ENCODE measurements at regions not wholly inside any gene's neighbourhood (a gene's known extent, or its start where the extent isn't known, plus 50 kb on each side); places are given as distances from the start of the nearest gene placed in this dataset.

DNA sequence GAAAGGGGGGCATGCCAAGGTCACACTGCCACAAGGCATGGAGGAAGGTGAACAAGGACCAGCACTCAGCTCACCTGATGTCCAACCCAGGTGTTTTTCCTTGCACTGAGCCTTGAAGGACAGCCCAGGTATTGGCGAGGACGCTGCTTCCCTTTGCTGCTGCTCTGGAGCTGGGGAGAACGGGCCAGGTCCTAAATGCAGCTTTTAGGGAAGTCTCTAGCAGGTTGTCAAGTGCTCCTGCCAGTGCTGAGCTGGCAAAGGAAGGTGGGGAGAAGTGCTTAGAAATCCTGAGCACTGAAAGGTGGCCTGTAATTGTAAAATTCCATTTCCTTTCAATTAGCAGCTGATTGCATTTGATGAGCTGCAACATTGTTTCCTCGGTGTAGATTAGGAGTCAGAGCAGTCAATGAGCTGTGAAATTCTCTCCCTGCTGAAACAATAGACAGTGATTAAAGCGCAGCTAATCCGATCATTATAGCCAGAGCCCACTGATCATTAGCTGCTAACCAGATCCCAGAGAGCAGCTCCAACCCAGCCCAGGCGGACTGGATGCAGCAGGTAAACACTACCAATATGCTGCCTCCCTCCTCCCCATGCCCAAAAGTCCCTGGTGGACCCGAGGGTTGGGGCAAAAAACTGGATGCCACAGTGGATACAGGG is 507.6 kb downstream of the INSC start:
- Histone ChIP-seq H3K4me3 (ENCODE audit: low read depth, low read length) (no peak overlapping the region), H3K9me3 (ENCODE audit: control insufficient read depth, low read length) (no peaks in the 10 kb centered on the region), H3K9ac (no peak overlapping the region), H3K79me2 (no peaks in the 10 kb centered on the region), H3K27me3 (ENCODE audit: control insufficient read depth, insufficient read depth, low read length) (no peaks in the 10 kb centered on the region), H2AFZ (no peak overlapping the region), H3K4me2 (ENCODE audit: low read length) (no peak overlapping the region), H3K27ac (no peak overlapping the region), H3K36me3 (ENCODE audit: control insufficient read depth, insufficient read depth, low read length) (no peaks in the 10 kb centered on the region), H3K4me1 (no peaks in the 10 kb centered on the region)
- TF ChIP-seq, protein P1, sequence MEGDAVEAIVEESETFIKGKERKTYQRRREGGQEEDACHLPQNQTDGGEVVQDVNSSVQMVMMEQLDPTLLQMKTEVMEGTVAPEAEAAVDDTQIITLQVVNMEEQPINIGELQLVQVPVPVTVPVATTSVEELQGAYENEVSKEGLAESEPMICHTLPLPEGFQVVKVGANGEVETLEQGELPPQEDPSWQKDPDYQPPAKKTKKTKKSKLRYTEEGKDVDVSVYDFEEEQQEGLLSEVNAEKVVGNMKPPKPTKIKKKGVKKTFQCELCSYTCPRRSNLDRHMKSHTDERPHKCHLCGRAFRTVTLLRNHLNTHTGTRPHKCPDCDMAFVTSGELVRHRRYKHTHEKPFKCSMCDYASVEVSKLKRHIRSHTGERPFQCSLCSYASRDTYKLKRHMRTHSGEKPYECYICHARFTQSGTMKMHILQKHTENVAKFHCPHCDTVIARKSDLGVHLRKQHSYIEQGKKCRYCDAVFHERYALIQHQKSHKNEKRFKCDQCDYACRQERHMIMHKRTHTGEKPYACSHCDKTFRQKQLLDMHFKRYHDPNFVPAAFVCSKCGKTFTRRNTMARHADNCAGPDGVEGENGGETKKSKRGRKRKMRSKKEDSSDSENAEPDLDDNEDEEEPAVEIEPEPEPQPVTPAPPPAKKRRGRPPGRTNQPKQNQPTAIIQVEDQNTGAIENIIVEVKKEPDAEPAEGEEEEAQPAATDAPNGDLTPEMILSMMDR (IDR thresholded peaks at IDR 0.05): no peak

DNA sequence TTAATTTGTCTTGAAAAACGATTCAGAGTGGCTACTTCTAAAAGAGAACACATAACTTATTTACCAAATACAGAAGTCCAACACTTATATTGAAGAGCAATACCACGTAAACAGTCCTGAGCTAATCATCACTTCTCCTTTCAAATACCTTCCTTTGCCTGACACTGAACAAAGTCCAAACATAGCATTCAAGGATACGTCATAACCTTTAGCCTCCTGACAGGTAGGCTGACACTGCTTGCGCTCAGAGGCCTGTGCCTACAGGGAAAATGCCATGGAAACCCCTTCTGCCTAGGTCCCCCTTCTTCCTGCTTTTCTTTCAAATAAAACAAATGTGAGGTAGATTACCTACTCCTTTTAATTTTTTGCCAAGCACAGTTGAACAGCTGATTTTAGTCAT is 510.0 kb downstream of the INSC start:
- TF ChIP-seq, protein P1 (IDR thresholded peaks at IDR 0.05): no peak
- no peak overlapping the region for H3K4me2 ChIP-seq (ENCODE audit: low read length)
- H3K4me3 ChIP-seq (ENCODE audit: low read depth, low read length): no peak overlapping the region
- H3K9me3 ChIP-seq (ENCODE audit: control insufficient read depth, low read length): no peaks in the 10 kb centered on the region
- no peak overlapping the region for H2AFZ ChIP-seq
- H3K79me2 ChIP-seq: no peaks in the 10 kb centered on the region
- no peak overlapping the region for H3K9ac ChIP-seq
- no peak overlapping the region for H3K27ac ChIP-seq
- no peaks in the 10 kb centered on the region for H3K36me3 ChIP-seq (ENCODE audit: control insufficient read depth, insufficient read depth, low read length)
- no peaks in the 10 kb centered on the region for H3K27me3 ChIP-seq (ENCODE audit: control insufficient read depth, insufficient read depth, low read length)
- H3K4me1 ChIP-seq: no peaks in the 10 kb centered on the region

DNA sequence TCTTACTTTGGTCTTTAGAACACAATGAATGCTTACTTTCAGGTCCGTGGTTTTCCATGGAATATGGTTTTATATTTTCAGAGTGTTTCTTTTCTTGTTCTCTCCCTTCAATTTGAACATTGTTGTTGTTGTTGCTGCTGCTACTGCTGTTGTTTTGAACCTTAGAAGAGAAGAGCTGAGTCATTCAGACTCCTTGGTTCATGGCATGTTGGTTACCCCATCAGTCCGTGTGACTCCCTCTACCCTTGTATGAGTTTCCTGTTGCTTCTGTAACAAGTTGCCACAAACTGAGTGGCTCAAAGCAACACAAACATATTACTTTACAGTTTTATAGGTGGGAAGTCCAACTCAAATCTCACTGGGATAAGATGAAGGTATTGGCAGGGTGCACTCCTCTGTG is 511.0 kb downstream of the INSC start:
- H3K4me1 ChIP-seq: no peaks in the 10 kb centered on the region
- H3K79me2 ChIP-seq: no peaks in the 10 kb centered on the region
- TF ChIP-seq, protein P1 (IDR thresholded peaks at IDR 0.05): no peak
- no peak overlapping the region for H3K9ac ChIP-seq
- H3K27me3 ChIP-seq (ENCODE audit: control insufficient read depth, insufficient read depth, low read length): no peaks in the 10 kb centered on the region
- no peaks in the 10 kb centered on the region for H3K36me3 ChIP-seq (ENCODE audit: control insufficient read depth, insufficient read depth, low read length)
- H3K27ac ChIP-seq: no peak overlapping the region
- no peaks in the 10 kb centered on the region for H3K9me3 ChIP-seq (ENCODE audit: control insufficient read depth, low read length)
- H2AFZ ChIP-seq: no peak overlapping the region
- no peak overlapping the region for H3K4me2 ChIP-seq (ENCODE audit: low read length)
- no peak overlapping the region for H3K4me3 ChIP-seq (ENCODE audit: low read depth, low read length)

DNA sequence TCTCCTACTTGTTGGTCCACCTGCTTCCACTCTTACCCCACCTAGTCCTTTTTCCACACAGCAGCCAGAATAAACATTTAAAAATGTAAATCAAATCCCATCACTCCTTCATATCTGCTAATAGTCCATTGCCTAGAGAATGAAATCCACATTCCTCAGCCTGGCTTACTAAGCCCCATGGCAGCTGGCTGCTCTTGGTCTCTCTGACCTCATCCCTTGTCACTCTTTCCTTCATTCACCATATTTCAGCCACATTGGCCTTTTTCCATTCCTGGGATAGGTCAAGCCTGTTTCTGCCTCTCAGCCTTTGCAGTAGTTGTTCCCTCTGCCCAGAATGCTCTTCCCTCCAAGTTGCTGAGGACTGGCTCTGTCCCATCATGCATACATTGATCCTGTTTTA is 512.8 kb downstream of the INSC start:
- H3K4me3 ChIP-seq (ENCODE audit: low read depth, low read length): no peak overlapping the region
- H3K27ac ChIP-seq: no peak overlapping the region
- H3K9ac ChIP-seq: no peak overlapping the region
- H3K4me2 ChIP-seq (ENCODE audit: low read length): no peak overlapping the region
- no peaks in the 10 kb centered on the region for H3K4me1 ChIP-seq
- no peaks in the 10 kb centered on the region for H3K9me3 ChIP-seq (ENCODE audit: control insufficient read depth, low read length)
- H3K27me3 ChIP-seq (ENCODE audit: control insufficient read depth, insufficient read depth, low read length): no peaks in the 10 kb centered on the region
- H2AFZ ChIP-seq: no peak overlapping the region
- TF ChIP-seq, protein P1 (IDR thresholded peaks at IDR 0.05): no peak
- no peaks in the 10 kb centered on the region for H3K36me3 ChIP-seq (ENCODE audit: control insufficient read depth, insufficient read depth, low read length)
- H3K79me2 ChIP-seq: no peaks in the 10 kb centered on the region

DNA sequence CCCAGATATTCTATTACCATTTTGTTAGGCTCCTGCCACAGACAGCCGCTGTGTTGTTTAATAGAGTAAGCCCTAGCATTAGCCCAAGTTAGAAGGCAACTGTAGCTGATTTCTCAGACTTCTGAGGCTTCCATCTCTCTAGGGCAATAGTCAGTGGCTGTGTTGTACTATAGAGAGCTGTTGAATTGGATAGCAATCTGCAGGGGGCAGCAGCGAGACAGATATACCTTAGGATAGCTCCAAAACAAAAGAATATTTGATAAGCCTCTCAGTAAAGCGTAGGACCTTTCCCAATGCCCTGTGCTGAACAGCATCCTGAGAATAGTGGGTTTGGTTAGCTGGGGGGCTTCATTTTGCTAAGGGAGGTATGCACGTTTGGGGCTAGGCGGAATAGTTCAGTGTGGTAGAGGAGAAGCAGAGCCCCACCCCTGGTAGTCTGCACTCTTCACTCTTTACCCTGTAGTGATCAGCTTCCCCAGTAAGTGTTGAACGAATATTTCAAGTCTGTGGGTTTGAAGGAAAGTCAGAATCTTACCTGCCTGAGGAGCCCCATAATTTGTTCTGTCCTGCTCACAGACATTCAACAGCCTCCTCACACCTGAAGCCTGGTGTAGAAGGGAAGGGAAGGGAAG is 515.1 kb downstream of the INSC start:
- Histone ChIP-seq H3K9me3 (ENCODE audit: control insufficient read depth, low read length) (no peaks in the 10 kb centered on the region), H3K4me3 (ENCODE audit: low read depth, low read length) (no peak overlapping the region), H2AFZ (no peak overlapping the region), H3K27me3 (ENCODE audit: control insufficient read depth, insufficient read depth, low read length) (no peaks in the 10 kb centered on the region), H3K27ac (no peak overlapping the region), H3K36me3 (ENCODE audit: control insufficient read depth, insufficient read depth, low read length) (no peaks in the 10 kb centered on the region), H3K79me2 (no peaks in the 10 kb centered on the region), H3K4me1 (no peaks in the 10 kb centered on the region), H3K9ac (no peak overlapping the region), H3K4me2 (ENCODE audit: low read length) (no peak overlapping the region)
- TF ChIP-seq, protein P1 (IDR thresholded peaks at IDR 0.05): no peak
